ENCODE measurements at regions not wholly inside any gene's neighbourhood (a gene's known extent, or its start where the extent isn't known, plus 50 kb on each side); places are given as distances from the start of the nearest gene placed in this dataset.

- ATAC-seq (ENCODE audit: poor library complexity) (no peak), DNase-seq (no peak)
- peaks cover 15% of the 10 kb centered on the region for H3K27me3 Mint-ChIP-seq
- intact Hi-C loops (cut with DNase I, micrococcal nuclease), result no loop called here
- Histone ChIP-seq H3K36me3 (ENCODE audit: insufficient read depth, low read length) (no peaks in the 10 kb centered on the region), H3K4me3 (ENCODE audit: low read length) (no peak overlapping the region), H3K27ac (ENCODE audit: low read depth in 1 of 2, low read length in 2 of 2) (no peak overlapping the region), H3K4me1 (ENCODE audit: insufficient read depth, low read length) (no peaks in the 10 kb centered on the region), H3K9me3 (ENCODE audit: control insufficient read depth in 1 of 2, insufficient read depth in 1 of 2, low read length in 2 of 2) (peaks cover 6 to 11% of the 10 kb centered on the region in 2 experiments), H3K27me3 (ENCODE audit: control insufficient read depth in 1 of 2, insufficient read depth in 2 of 2, low read length in 2 of 2) (peaks cover 2 to 3% of the 10 kb centered on the region in 2 experiments)
- TF ChIP-seq CTCF (IDR thresholded peaks at IDR 0.05), result no peak
- POLR2A ChIA-PET, result no interaction called here
- no peaks in the 10 kb centered on the region for H3K36me3 Mint-ChIP-seq (ENCODE audit: low read depth)
- no peak overlapping the region for H3K4me3 Mint-ChIP-seq
- H3K4me1 Mint-ChIP-seq (ENCODE audit: low read depth), result no peaks in the 10 kb centered on the region
- CTCF ChIA-PET, result no interaction called here
- H3K9me3 Mint-ChIP-seq, result peaks cover 6% of the 10 kb centered on the region
- H3K27ac Mint-ChIP-seq, result no peak overlapping the region
These were observed 167.3 kb upstream of the SRD5A2 start for GRCh38 chr2:31748041-31748440.

- no peak for TF ChIP-seq CTCF (IDR thresholded peaks at IDR 0.05)
- H3K4me3 ChIP-seq (ENCODE audit: low read length), result no peak overlapping the region
- no peaks in the 10 kb centered on the region for H3K4me1 Mint-ChIP-seq (ENCODE audit: low read depth)
- no peak overlapping the region for H3K27ac Mint-ChIP-seq
- H3K4me1 ChIP-seq (ENCODE audit: insufficient read depth, low read length), result no peaks in the 10 kb centered on the region
- H3K36me3 Mint-ChIP-seq (ENCODE audit: low read depth), result no peaks in the 10 kb centered on the region
- intact Hi-C loops (cut with DNase I, micrococcal nuclease), result no loop called here
- H3K27me3 ChIP-seq (ENCODE audit: control insufficient read depth in 1 of 2, insufficient read depth in 2 of 2, low read length in 2 of 2), result no peaks in the 10 kb centered on the region
- DNase-seq (no peak), ATAC-seq (ENCODE audit: poor library complexity) (no peak)
- POLR2A ChIA-PET, result no interaction called here
- no peaks in the 10 kb centered on the region for H3K9me3 ChIP-seq (ENCODE audit: control insufficient read depth in 1 of 2, insufficient read depth in 1 of 2, low read length in 2 of 2)
- H3K36me3 ChIP-seq (ENCODE audit: insufficient read depth, low read length), result no peaks in the 10 kb centered on the region
- H3K4me3 Mint-ChIP-seq, result no peak overlapping the region
- CTCF ChIA-PET, result no interaction called here
- no peak overlapping the region for H3K27ac ChIP-seq (ENCODE audit: low read depth in 1 of 2, low read length in 2 of 2)
- peaks cover 10% of the 10 kb centered on the region for H3K27me3 Mint-ChIP-seq
- no peaks in the 10 kb centered on the region for H3K9me3 Mint-ChIP-seq
These were observed 158.4 kb upstream of the SRD5A2 start for GRCh38 chr2:31739161-31739560.

GRCh38 chr2:31736695-31737454 lies 156.1 kb upstream of the SRD5A2 start:
- H3K9me3 Mint-ChIP-seq, result no peaks in the 10 kb centered on the region
- H3K27ac Mint-ChIP-seq, result no peak overlapping the region
- H3K36me3 Mint-ChIP-seq (ENCODE audit: low read depth), result no peaks in the 10 kb centered on the region
- no peak overlapping the region for H3K4me3 Mint-ChIP-seq
- no peaks in the 10 kb centered on the region for H3K27me3 Mint-ChIP-seq
- intact Hi-C loops (cut with DNase I, micrococcal nuclease), result no loop called here
- DNase-seq (no peak), ATAC-seq (ENCODE audit: poor library complexity) (no peak)
- CTCF ChIA-PET, result no interaction called here
- Histone ChIP-seq H3K4me1 (ENCODE audit: insufficient read depth, low read length) (no peaks in the 10 kb centered on the region), H3K36me3 (ENCODE audit: insufficient read depth, low read length) (no peaks in the 10 kb centered on the region), H3K9me3 (ENCODE audit: control insufficient read depth in 1 of 2, insufficient read depth in 1 of 2, low read length in 2 of 2) (no peaks in the 10 kb centered on the region), H3K4me3 (ENCODE audit: low read length) (no peak overlapping the region), H3K27me3 (ENCODE audit: control insufficient read depth in 1 of 2, insufficient read depth in 2 of 2, low read length in 2 of 2) (no peaks in the 10 kb centered on the region), H3K27ac (ENCODE audit: low read depth in 1 of 2, low read length in 2 of 2) (no peak overlapping the region)
- POLR2A ChIA-PET, result no interaction called here
- H3K4me1 Mint-ChIP-seq (ENCODE audit: low read depth), result no peaks in the 10 kb centered on the region
- TF ChIP-seq CTCF (IDR thresholded peaks at IDR 0.05), result no peak

Data from CD4-positive, alpha-beta T cell (primary cell).